Caco-2 (cell line): ENCODE measurements at regions not wholly inside any gene's neighbourhood (a gene's known extent, or its start where the extent isn't known, plus 50 kb on each side); places are given as distances from the start of the nearest gene placed in this dataset.

ENCODE experiments used
- BruUV-seq: library from RNA; stranded (reverse); fragments of 400-500 nt; replicated peaks from 2 replicates; lab custom pipeline; 2021; lab: Mats Ljungman, UMichigan
- CTCF ChIA-PET: fragments of 300-600 bp; sonication (Branson Sonifier 250); formaldehyde crosslinking; loops from one replicate; lab custom pipeline; 2022; ENCODE audit warnings: antibody characterized with exemption; lab: Charles Lee
- POLR2A ChIA-PET: fragments of 300-600 bp; sonication (Branson Sonifier 250); formaldehyde crosslinking; loops from one replicate; lab custom pipeline; 2022; ENCODE audit warnings: antibody characterized with exemption; lab: Charles Lee
- DNase-seq, 2 experiments: peaks; one replicate each; pipeline versions ENCODE4 v3.0.0 to v3.0.0-alpha.2; 2020 to 2022
- H3K27me3 ChIP-seq: replicated peaks from 2 replicates; pipeline ENCODE4 v1.6.0; 2011; ENCODE audit warnings: low read length; ENCODE audit not compliant: control insufficient read depth, insufficient read depth
- H3K36me3 ChIP-seq: 2 replicates; pipeline ENCODE4 v1.5.1; 2011; ENCODE audit warnings: low read length; ENCODE audit not compliant: control insufficient read depth, insufficient read depth
- H3K4me1 ChIP-seq: fragments of 250-450 bp; sonication (Bioruptor Pico); 2 replicates; pipeline ENCODE4 v1.5.1; 2020; ENCODE audit warnings: mild to moderate bottlenecking
- H3K4me3 ChIP-seq: 2 replicates; pipeline ENCODE4 v1.5.1; 2011; ENCODE audit warnings: low read depth, mild to moderate bottlenecking, control low read depth, low read length
- H3K9me3 ChIP-seq: fragments of 250-450 bp; sonication (Bioruptor Pico); 2 replicates; pipeline ENCODE4 v1.5.1; 2020; ENCODE audit warnings: mild to moderate bottlenecking, moderate library complexity
- H3K27ac Mint-ChIP-seq: one replicate; pipeline ENCODE4 v1.8.0; 2022; ENCODE audit warnings: mixed read lengths; ENCODE audit not compliant: unreplicated experiment
- H3K27me3 Mint-ChIP-seq: one replicate; pipeline ENCODE4 v1.8.0; 2022; ENCODE audit warnings: mixed read lengths; ENCODE audit not compliant: insufficient read depth, unreplicated experiment
- H3K36me3 Mint-ChIP-seq: one replicate; pipeline ENCODE4 v1.8.0; 2022; ENCODE audit warnings: mild to moderate bottlenecking, mixed read lengths; ENCODE audit not compliant: insufficient read depth, unreplicated experiment
- H3K4me1 Mint-ChIP-seq: one replicate; pipeline ENCODE4 v1.8.0; 2022; ENCODE audit warnings: low read depth, mixed read lengths; ENCODE audit not compliant: unreplicated experiment
- H3K4me3 Mint-ChIP-seq: one replicate; pipeline ENCODE4 v1.8.0; 2022; ENCODE audit warnings: mild to moderate bottlenecking, moderate library complexity, mixed read lengths; ENCODE audit not compliant: unreplicated experiment
- H3K9me3 Mint-ChIP-seq: one replicate; pipeline ENCODE4 v1.8.0; 2022; ENCODE audit warnings: mixed read lengths; ENCODE audit not compliant: unreplicated experiment
- intact Hi-C: fragments of 100-400 bp; cut with micrococcal nuclease; formaldehyde crosslinking; loops from one replicate; pipeline ENCODE4 v1.10.0; 2022; ENCODE audit not compliant: unreplicated experiment
- TF ChIP-seq, protein P1 (sequence below), 2 experiments: fragments of 200-600 bp in 1 of 2; IDR thresholded peaks; 1 replicate in 1 of 2; 2 replicates in 1 of 2; pipeline versions ENCODE4 v1.5.1 to v1.8.0; 2011 to 2022; ENCODE audit warnings: antibody characterized with exemption in 1 of 2, control low read depth in 1 of 2, inconsistent platforms in 1 of 2, low read depth in 1 of 2, low read length in 1 of 2, mild to moderate bottlenecking in 1 of 2, moderate library complexity in 1 of 2; ENCODE audit not compliant: insufficient read depth in 1 of 2, severe bottlenecking in 1 of 2, unreplicated experiment in 1 of 2

DNA sequence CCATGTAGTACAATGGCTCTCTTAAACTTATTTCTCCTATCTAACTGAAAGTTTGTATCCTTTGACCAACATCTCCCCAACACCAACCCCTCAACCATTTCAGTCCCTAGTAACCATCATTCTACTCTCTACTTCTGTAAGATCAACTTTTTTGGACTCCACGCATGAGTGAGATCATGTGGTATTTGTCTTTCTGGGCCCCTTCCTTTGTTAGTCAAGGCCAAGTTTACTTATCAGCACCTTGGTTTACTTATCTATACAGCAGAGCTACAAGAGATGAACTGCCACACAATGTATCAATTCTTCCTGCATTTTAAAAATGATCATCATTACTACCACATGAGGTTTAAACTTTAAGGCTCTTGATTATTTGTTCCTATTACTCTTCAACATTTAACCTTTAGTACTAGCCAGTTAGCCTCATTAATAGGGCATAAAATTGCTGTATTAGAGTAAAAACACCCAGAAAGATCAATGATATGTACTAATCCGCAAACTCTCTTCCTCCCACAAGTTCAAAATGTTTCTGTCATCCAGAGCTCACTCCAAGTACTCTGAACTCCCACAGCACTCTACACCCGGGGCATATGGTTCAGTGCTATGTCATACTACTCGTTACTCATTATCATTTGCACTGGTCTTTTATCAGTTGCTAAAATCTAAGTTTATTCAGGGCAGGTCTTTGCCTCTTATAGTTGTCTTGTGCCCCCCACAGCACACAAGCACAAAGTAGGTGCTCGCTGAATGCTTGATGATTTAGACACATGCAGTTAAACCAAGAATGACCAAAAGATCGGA is 145.7 kb upstream of the ADAMTS3 start:
- TF ChIP-seq, protein P1, sequence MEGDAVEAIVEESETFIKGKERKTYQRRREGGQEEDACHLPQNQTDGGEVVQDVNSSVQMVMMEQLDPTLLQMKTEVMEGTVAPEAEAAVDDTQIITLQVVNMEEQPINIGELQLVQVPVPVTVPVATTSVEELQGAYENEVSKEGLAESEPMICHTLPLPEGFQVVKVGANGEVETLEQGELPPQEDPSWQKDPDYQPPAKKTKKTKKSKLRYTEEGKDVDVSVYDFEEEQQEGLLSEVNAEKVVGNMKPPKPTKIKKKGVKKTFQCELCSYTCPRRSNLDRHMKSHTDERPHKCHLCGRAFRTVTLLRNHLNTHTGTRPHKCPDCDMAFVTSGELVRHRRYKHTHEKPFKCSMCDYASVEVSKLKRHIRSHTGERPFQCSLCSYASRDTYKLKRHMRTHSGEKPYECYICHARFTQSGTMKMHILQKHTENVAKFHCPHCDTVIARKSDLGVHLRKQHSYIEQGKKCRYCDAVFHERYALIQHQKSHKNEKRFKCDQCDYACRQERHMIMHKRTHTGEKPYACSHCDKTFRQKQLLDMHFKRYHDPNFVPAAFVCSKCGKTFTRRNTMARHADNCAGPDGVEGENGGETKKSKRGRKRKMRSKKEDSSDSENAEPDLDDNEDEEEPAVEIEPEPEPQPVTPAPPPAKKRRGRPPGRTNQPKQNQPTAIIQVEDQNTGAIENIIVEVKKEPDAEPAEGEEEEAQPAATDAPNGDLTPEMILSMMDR (IDR thresholded peaks at IDR 0.05; ENCODE audit: insufficient read depth in 1 of 2, low read depth in 1 of 2, low read length in 1 of 2, severe bottlenecking in 1 of 2, unreplicated experiment in 1 of 2) = no peak
- H3K27me3 ChIP-seq = no peaks in the 10 kb centered on the region
- POLR2A ChIA-PET = no interaction called here
- H3K4me1 ChIP-seq = no peaks in the 10 kb centered on the region
- H3K4me3 ChIP-seq = no peak overlapping the region
- CTCF ChIA-PET = no interaction called here
- no peak overlapping the region for H3K4me3 Mint-ChIP-seq
- no peaks in the 10 kb centered on the region for H3K36me3 Mint-ChIP-seq
- no TSS peak for BruUV-seq
- no peak for DNase-seq
- H3K4me1 Mint-ChIP-seq = peaks cover 6% of the 10 kb centered on the region
- H3K27ac Mint-ChIP-seq = no peak overlapping the region
- no peaks in the 10 kb centered on the region for H3K9me3 Mint-ChIP-seq
- intact Hi-C loops = no loop called here
- H3K9me3 ChIP-seq = no peaks in the 10 kb centered on the region
- peaks cover 7% of the 10 kb centered on the region for H3K27me3 Mint-ChIP-seq
- H3K36me3 ChIP-seq = no peaks in the 10 kb centered on the region

DNA sequence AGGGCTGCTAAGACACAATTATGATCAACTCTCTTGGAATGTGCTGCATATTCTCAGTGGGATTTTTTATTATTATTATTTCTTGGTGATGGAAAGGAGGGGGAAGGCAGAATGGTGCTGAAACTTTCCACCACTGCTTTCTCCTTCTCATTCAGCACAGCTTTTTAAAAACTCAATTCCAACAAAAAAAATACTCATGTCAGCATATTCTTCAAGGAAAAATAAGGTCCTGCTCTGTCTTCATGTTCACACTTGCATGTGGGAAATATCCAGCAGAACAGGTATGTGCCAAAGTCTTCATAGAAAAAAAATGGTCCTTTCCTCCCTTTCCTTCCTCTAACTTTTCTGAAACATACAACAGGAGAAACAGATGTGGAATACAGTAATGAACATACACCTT is 144.0 kb upstream of the ADAMTS3 start:
- no peak for DNase-seq
- no peaks in the 10 kb centered on the region for H3K36me3 ChIP-seq
- no TSS peak for BruUV-seq
- CTCF ChIA-PET = no interaction called here
- no peaks in the 10 kb centered on the region for H3K36me3 Mint-ChIP-seq
- no peak overlapping the region for H3K4me3 Mint-ChIP-seq
- intact Hi-C loops = no loop called here
- H3K27ac Mint-ChIP-seq = no peak overlapping the region
- no peaks in the 10 kb centered on the region for H3K4me1 ChIP-seq
- H3K4me1 Mint-ChIP-seq = peaks cover 6% of the 10 kb centered on the region
- H3K4me3 ChIP-seq = no peak overlapping the region
- H3K9me3 ChIP-seq = no peaks in the 10 kb centered on the region
- TF ChIP-seq, protein P1 (IDR thresholded peaks at IDR 0.05; ENCODE audit: insufficient read depth in 1 of 2, low read depth in 1 of 2, low read length in 1 of 2, severe bottlenecking in 1 of 2, unreplicated experiment in 1 of 2) = no peak
- no peaks in the 10 kb centered on the region for H3K9me3 Mint-ChIP-seq
- POLR2A ChIA-PET = no interaction called here
- H3K27me3 Mint-ChIP-seq = peaks cover 10% of the 10 kb centered on the region
- no peaks in the 10 kb centered on the region for H3K27me3 ChIP-seq

DNA sequence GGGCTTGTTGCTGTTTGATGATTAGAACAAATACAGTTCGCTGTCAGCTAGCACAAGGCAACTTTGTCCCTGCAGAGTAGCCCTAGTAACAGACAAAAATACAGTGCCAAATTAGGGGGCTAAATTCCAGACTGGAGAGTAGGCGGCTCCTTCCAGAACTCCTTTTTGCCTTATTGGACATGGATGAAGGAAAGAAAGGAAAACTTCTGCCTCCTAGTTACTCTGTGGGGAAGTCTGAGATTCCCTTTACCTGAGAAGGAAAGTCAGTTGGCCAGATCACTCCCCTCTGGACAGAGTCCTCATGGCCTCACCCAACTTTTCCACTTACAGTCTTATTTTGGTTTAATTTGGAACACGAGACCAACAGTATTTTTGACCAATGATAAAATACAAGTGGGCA is 140.5 kb upstream of the ADAMTS3 start:
- no peak overlapping the region for H3K27ac Mint-ChIP-seq
- peaks cover 2% of the 10 kb centered on the region for H3K4me1 Mint-ChIP-seq
- no peak for DNase-seq
- no peaks in the 10 kb centered on the region for H3K4me1 ChIP-seq
- H3K4me3 Mint-ChIP-seq = no peak overlapping the region
- no peaks in the 10 kb centered on the region for H3K27me3 ChIP-seq
- peaks cover 7% of the 10 kb centered on the region for H3K27me3 Mint-ChIP-seq
- ChIA-PET POLR2A (no interaction called here), CTCF (no interaction called here)
- H3K4me3 ChIP-seq = no peak overlapping the region
- intact Hi-C loops = no loop called here
- TF ChIP-seq, protein P1 (IDR thresholded peaks at IDR 0.05; ENCODE audit: insufficient read depth in 1 of 2, low read depth in 1 of 2, low read length in 1 of 2, severe bottlenecking in 1 of 2, unreplicated experiment in 1 of 2) = no peak
- H3K9me3 Mint-ChIP-seq = no peaks in the 10 kb centered on the region
- H3K9me3 ChIP-seq = no peaks in the 10 kb centered on the region
- no peaks in the 10 kb centered on the region for H3K36me3 ChIP-seq
- H3K36me3 Mint-ChIP-seq = no peaks in the 10 kb centered on the region
- no TSS peak for BruUV-seq
